ENCODE measurements at regions not wholly inside any gene's neighbourhood (a gene's known extent, or its start where the extent isn't known, plus 50 kb on each side); places are given as distances from the start of the nearest gene placed in this dataset.

- ChIA-PET POLR2A (no interaction called here), CTCF (interaction anchor here (0.6 kb wide), 1 partner anchor 92 kb away, joined by 3 read pairs; no protein-coding TSS in a partner anchor), RAD21 (ENCODE audit: unreplicated experiment) (no interaction called here), SMC1A (ENCODE audit: uncharacterized antibody, unreplicated experiment) (interaction anchor here (0.5 kb wide), 1 partner anchor 213 kb away, joined by 3 read pairs; no protein-coding TSS in a partner anchor)
- no peaks in the 10 kb centered on the region for H4K20me1 ChIP-seq (ENCODE audit: control insufficient read depth, insufficient read depth)
- H3K27me3 ChIP-seq (replicated peaks in 1 of 2; ENCODE audit: control insufficient read depth in 2 of 2, insufficient read depth in 2 of 2, low read length in 1 of 2): no peaks in the 10 kb centered on the region
- BruUV-seq (replicated peaks): no TSS peak
- DNase-seq (ENCODE audit: low read depth, low spot score) (no peak), FAIRE-seq (no peak), ATAC-seq (no peak)
- no peak overlapping the region for H3K4me3 ChIP-seq
- H3K4me1 ChIP-seq (ENCODE audit: control insufficient read depth, insufficient read depth, low read length): no peaks in the 10 kb centered on the region
- TF ChIP-seq PML (IDR thresholded peaks at IDR 0.05; ENCODE audit: low read length): no peak
- TF ChIP-seq SP1 (IDR thresholded peaks at IDR 0.05; ENCODE audit: low read depth, low read length): no peak
- no peak for TF ChIP-seq USF1 (IDR thresholded peaks at IDR 0.05; ENCODE audit: borderline replicate concordance, extremely low read length, insufficient read depth, low read depth, low read length)
- no peak for TF ChIP-seq ZNF687 (IDR thresholded peaks at IDR 0.05)
- no peaks in the 10 kb centered on the region for H3K9me3 ChIP-seq (replicated peaks; ENCODE audit: control insufficient read depth, insufficient read depth, low read length)
- no peak overlapping the region for H3K27ac ChIP-seq (ENCODE audit: control insufficient read depth, insufficient read depth)
- no peak overlapping the region for H3K9ac ChIP-seq (ENCODE audit: control insufficient read depth, insufficient read depth, low read length)
- H3K4me2 ChIP-seq (ENCODE audit: control insufficient read depth, insufficient read depth): no peak overlapping the region
- WGBS (ENCODE audit: insufficient coverage, insufficient replicate concordance, low lambda C conversion rate, missing lambda C conversion rate): 0% methylated on average over 1 of the region's 1 CpG
- intact Hi-C loops (cut with micrococcal nuclease; ENCODE audit: unreplicated experiment): no loop called here
- H3K36me3 ChIP-seq (ENCODE audit: control insufficient read depth in 2 of 2, insufficient read depth in 2 of 2, low read length in 1 of 2): no peaks in the 10 kb centered on the region
- H3K79me2 ChIP-seq (ENCODE audit: control insufficient read depth, insufficient read depth, low read length): no peaks in the 10 kb centered on the region
- no peak overlapping the region for H2AFZ ChIP-seq (ENCODE audit: control insufficient read depth, low read depth, low read length)
- in situ Hi-C loops (cut with MboI): no loop called here
These were observed 373.4 kb downstream of the SLITRK1 start for GRCh38 chr13:83508771-83509301.

Measured in GM12878 (cell line).